Activated CD8-positive, alpha-beta memory T cell treated with anti-CD3 and anti-CD28 coated beads, Interleukin-2, amount 50 U/mL, for 48 hours (primary cell): ENCODE measurements at regions not wholly inside any gene's neighbourhood (a gene's known extent, or its start where the extent isn't known, plus 50 kb on each side); places are given as distances from the start of the nearest gene placed in this dataset.
"Not testable (repeated sequence)": the region's sequence is repeated elsewhere in the genome, so short reads cannot be mapped to it uniquely, and the experiment has no call there.

Experiments
- DNase-seq: peaks from one replicate; pipeline ENCODE4 v3.0.0-alpha.2; 2020

GRCh38 chr3:110413807-110414748, 657.5 kb upstream of the NECTIN3 start:
- DNase-seq, result no peak

DNA sequence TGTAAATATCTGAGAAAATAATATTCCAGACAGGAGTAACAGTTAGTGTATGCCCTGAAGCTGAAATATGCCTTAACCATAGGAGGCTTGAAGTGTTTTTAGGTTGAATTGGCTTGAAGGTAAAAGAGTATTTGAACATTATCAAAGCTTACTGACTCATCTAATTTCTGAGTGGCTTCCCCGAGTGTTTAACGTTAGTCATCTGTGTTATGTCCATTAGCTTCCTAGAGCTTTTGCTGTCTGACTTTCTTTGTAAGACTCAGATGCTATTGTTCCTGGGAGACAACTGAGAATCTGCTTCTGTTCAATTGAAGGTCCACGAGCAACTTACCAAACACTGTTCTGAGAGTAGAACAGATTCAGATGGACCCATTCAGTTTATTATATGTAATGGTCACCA, 656.8 kb upstream of the NECTIN3 start:
- DNase-seq, result no peak

DNA sequence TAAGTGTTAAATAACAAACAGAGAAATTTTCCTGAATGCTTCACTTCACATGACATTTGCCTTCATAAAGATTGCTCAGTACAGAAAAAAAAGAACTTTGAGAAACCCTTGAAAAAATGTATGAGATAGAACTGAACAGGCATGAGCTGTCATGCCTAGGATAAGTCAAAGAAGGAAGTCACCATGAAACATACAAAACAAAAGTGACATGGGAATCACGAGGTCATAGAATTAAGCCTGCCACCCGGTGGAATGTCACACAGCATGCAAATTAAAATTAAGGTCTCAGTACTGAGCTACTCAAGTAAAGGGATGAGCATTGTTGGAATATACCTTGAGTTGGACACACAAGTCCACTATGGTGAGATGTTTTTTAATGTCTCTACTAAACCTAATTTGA, 652.5 kb upstream of the NECTIN3 start:
- no peak for DNase-seq

GRCh38 chr3:110419601-110420000, 652.0 kb upstream of the NECTIN3 start:
- DNase-seq, result no peak

GRCh38 chr3:110420158-110420641, 651.4 kb upstream of the NECTIN3 start:
- DNase-seq, result no peak

- DNase-seq, result no peak
Measured at GRCh38 chr3:110423276-110423675, 648.3 kb upstream of the NECTIN3 start.

DNA sequence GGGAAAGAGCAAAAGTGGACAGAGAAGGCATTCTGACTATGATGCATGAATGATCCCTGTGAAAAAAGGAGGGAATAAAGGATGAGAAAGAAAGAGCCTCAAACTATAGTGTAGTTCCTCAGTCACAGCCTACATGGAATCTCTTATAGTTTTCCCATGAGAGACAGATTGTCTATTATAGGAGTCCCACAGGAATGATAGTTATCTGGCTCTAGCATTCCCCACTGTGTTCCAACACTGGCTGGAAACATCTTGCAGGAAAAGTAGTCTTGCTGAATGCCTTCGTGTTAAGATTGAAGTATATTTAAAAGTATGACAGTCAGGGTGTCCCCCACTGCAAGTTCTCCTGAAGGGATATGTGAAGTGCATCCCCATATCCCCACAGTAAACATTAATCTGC, 641.5 kb upstream of the NECTIN3 start:
- DNase-seq, result no peak

DNA sequence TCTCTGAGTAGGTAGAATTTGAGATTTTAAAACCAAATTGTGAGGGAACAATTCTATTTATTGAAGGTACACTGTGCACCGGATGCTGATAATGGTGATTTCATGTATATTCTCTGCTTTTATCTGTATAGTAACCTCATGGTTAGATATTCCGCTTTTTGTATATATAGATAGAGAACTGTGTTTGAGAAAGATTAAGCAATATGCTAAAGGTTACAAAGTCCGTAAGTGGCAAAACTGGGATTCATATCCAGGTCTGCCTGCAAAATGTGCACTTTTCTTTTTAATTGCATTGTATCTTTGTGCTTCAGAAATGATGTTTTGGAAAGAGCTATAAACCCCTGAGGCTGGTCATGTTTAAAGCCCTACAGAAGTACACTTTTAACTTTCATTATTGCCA, 635.4 kb upstream of the NECTIN3 start:
- no peak for DNase-seq

DNA sequence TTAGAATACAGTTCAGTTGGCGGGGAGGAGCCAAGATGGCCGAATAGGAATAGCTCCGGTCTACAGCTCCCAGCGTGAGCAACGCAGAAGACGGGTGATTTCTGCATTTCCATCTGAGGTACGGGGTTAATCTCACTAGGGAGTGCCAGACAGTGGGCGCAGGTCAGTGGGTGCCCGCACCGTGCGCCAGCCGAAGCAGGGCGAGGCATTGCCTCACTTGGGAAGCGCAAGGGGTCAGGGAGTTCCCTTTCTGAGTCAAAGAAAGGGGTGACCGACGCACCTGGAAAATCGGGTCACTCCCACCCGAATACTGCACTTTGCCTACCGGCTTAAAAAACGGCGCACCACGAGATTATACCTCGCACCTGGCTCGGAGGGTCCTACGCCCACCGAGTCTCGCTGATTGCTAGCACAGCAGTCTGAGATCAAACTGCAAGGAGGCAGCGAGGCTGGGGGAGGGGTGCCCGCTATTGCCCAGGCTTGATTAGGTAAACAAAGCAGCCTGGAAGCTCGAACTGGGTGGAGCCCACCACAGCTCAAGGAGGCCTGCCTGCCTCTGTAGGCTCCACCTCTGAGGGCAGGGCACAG, 631.5 kb upstream of the NECTIN3 start:
- DNase-seq, result not testable (repeated sequence)

GRCh38 chr3:110454066-110454465, 617.5 kb upstream of the NECTIN3 start:
- no peak for DNase-seq

GRCh38 chr3:110456001-110456400, 615.6 kb upstream of the NECTIN3 start:
- no peak for DNase-seq

DNA sequence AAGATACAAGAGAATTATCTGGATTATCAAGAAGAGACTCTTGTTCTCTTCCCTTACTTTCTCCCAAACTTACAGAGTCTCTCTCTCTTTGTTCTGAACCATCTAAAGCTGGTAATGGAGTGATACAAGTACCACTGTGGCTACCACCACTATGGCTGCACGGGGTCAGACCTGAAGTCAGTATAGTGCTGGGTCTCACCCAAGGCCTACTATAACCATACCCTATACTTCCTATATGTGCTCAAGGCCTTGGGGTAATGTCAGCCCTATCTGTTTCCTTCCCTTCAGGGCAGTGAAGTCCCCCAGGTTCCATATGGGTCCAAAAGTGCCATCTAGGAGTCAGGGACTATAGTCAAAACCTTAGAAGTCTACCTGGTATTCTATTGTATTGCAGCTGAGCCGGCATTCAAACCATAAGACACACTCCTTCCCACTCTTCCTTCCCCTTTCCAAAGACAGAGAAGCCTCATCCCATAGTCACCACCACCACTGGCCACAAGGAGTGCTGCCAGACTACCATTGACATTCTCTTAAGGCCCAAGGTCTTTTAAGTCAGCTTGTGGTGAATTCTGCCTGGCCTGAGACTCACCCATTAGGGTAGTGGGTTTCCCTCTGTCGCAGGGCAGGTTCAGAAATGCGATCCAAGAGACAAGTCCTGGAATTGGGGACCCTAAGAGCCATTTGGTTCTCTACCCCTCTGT, 615.0 kb upstream of the NECTIN3 start:
- no peak for DNase-seq

DNA sequence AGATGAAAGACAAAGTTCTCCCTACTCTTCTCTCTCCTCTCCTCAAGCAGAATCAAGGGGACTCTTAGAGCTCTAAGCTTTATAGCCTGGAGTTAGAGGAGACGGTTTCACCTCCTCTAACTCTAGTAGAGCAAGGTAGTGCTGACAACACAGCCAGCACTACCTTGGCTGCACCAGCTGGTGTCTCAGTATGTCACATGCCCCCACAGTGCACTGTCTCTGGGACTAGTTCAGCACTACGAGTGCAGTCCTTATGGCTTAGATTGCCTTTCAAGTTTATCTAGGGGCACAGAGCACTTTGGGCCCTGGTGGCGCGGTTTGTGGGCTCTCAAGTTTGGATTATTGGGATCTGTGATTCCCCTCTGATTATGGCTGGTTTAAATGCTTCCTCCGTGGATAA, 614.1 kb upstream of the NECTIN3 start:
- no peak for DNase-seq

- no peak for DNase-seq
Measured at GRCh38 chr3:110459021-110459420, 612.6 kb upstream of the NECTIN3 start.

- DNase-seq, result no peak
Measured at GRCh38 chr3:110470310-110470709, 601.3 kb upstream of the NECTIN3 start.

GRCh38 chr3:110473405-110473804, 598.2 kb upstream of the NECTIN3 start:
- DNase-seq, result no peak

DNA sequence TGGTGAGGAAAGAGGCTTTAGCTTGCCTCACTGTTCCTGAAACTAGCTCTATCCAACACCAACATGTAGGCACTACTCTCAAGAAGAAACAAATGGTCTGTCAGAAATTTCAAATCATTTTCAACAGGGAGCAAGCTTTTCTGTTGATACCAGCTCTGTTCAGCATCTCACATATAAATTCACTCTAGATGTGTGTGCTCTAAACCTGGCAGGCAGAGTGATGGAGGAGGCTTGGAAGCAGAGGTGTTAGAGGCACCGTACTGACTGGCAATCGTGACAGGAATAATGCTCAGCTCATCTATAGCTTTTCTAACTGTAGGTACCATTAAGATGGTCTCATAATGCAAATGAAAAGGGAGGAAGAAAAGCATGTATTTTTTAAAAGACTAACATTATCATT, 597.2 kb upstream of the NECTIN3 start:
- DNase-seq, result no peak

DNA sequence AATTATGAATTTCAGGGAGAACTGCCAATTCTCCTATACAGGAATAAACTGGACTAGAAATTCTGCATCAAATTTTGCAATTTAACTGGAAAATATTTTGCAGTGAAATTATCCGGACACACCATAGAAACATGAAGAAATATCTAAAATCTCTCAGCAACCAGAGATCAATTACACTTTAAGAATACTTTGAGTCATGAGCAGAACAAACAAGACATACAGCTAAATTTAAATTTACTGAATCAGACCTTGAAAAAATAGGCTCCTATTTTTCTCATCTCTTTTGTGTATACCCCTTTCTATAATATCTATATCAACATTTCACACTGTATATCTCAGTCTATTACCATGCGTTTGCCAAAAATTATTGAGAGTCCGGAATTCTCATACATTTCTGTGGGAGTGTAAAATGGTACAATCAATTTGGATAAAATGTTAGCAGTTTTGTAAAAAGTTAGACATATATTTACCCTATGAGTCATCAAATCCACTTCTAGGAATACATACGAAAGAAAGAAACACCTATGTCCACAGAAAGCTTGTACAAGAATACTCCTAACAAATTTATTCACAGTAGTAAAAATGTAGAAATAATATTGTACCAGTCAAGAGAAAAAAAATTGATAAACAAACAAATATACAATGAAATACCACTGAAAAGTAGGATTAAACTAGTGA, 593.1 kb upstream of the NECTIN3 start:
- no peak for DNase-seq

- no peak for DNase-seq
Measured at GRCh38 chr3:110479731-110480130, 591.9 kb upstream of the NECTIN3 start.

GRCh38 chr3:110485389-110485788, 586.2 kb upstream of the NECTIN3 start:
- DNase-seq, result no peak

DNA sequence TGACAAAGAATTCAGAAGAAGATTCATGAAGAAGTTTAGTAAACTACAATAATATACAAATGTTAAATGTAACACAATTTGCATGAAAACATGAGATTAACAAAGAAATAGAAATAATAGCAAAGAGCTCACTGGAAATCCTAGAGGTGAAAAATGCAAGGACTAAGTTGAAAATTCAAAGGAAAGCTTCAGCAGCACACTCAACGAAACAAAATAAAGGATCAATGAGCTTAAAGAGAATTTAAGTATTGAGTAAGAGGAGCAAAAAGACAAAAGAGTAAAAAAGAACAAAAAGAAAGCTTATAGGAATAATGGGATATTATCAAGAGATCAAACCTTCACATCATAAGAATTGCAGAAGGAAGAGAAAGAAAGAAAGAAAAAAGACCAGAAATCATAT, 583.8 kb upstream of the NECTIN3 start:
- DNase-seq, result no peak

DNA sequence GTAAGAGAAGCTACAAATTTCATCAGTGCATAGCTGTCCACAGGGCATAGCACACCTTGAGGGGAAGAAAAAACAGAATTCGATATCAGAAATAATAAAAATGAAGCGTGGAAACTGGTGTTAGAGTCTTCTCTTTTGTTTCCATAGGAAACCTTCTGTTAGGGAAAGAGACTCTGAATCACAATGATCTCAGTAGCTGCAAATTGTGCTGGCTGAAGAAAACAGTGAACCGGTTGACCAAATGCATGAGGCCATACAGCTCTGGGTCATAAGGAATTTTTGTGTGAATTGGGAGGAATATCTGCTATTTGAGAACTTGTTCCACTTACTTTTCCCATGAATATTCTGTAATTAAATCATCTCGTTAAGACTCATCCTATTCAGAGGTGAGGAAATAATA, 580.2 kb upstream of the NECTIN3 start:
- no peak for DNase-seq

GRCh38 chr3:110492876-110493275, 578.7 kb upstream of the NECTIN3 start:
- DNase-seq, result no peak
